Common myeloid progenitor, CD34-positive (primary cell): ENCODE measurements at regions not wholly inside any gene's neighbourhood (a gene's known extent, or its start where the extent isn't known, plus 50 kb on each side); places are given as distances from the start of the nearest gene placed in this dataset.
"Not testable (repeated sequence)": the region's sequence is repeated elsewhere in the genome, so short reads cannot be mapped to it uniquely, and the experiment has no call there.

Source experiments
- CTCF ChIA-PET: fragments of 350-600 bp; sonication (Branson Sonifier 250); formaldehyde crosslinking; loops from one replicate; lab custom pipeline; 2021; ENCODE audit warnings: antibody characterized with exemption; lab: Charles Lee
- POLR2A ChIA-PET: fragments of 350-600 bp; sonication (Branson Sonifier 250); formaldehyde crosslinking; loops from one replicate; lab custom pipeline; 2021; ENCODE audit warnings: antibody characterized with exemption; lab: Charles Lee
- DNase-seq, 3 donors: peaks; one replicate each; pipeline versions ENCODE4 v3.0.0 to v3.0.0-alpha.2; 2013
- H3K27ac ChIP-seq, 2 experiments: 1 replicate in 1 of 2; 2 replicates in 1 of 2; pipeline ENCODE4 v1.7.0; 2013; ENCODE audit warnings: inconsistent platforms in 2 of 2, low read length in 2 of 2, mild to moderate bottlenecking in 2 of 2, low read depth in 1 of 2, moderate library complexity in 1 of 2; ENCODE audit not compliant: severe bottlenecking in 2 of 2, insufficient read depth in 1 of 2, poor library complexity in 1 of 2
- H3K27me3 ChIP-seq, 5 experiments: replicated peaks in 2 of 5; 1 replicate in 3 of 5; 2 replicates in 2 of 5; pipeline versions ENCODE4 v1.6.1 to v1.7.0; 2013; ENCODE audit warnings: low read length in 4 of 5, mild to moderate bottlenecking in 2 of 5, moderate library complexity in 2 of 5, inconsistent platforms in 1 of 5; ENCODE audit not compliant: insufficient read depth in 5 of 5, control insufficient read depth in 4 of 5
- H3K36me3 ChIP-seq, 4 experiments: 1 replicate in 2 of 4; 2 replicates in 2 of 4; pipeline versions ENCODE4 v1.6.1 to v1.7.0; 2013; ENCODE audit warnings: low read length in 3 of 4, control low read depth in 1 of 4, mild to moderate bottlenecking in 1 of 4; ENCODE audit not compliant: control insufficient read depth in 4 of 4, insufficient read depth in 4 of 4
- H3K4me1 ChIP-seq, 4 experiments: 1 replicate in 3 of 4; 2 replicates in 1 of 4; pipeline versions ENCODE4 v1.6.1 to v1.7.1; 2013; ENCODE audit warnings: low read length in 3 of 4, mild to moderate bottlenecking in 3 of 4, control low read depth in 1 of 4, inconsistent platforms in 1 of 4, moderate library complexity in 1 of 4; ENCODE audit not compliant: control insufficient read depth in 4 of 4, insufficient read depth in 4 of 4; ENCODE audit errors: control extremely low read depth in 1 of 4
- H3K4me3 ChIP-seq, 7 experiments: 1 replicate in 4 of 7; 2 replicates in 3 of 7; pipeline versions ENCODE4 v1.5.1 to v1.7.0; 2013; ENCODE audit warnings: mild to moderate bottlenecking in 7 of 7, low read length in 6 of 7, moderate library complexity in 6 of 7, inconsistent platforms in 2 of 7, low read depth in 2 of 7, control low read depth in 1 of 7; ENCODE audit not compliant: insufficient read depth in 4 of 7, control insufficient read depth in 1 of 7; ENCODE audit errors: extremely low read depth in 1 of 7
- H3K9me3 ChIP-seq, 5 experiments: 1 replicate in 4 of 5; 2 replicates in 1 of 5; pipeline versions ENCODE4 v1.6.1 to v1.7.1; 2013; ENCODE audit warnings: low read length in 4 of 5, mild to moderate bottlenecking in 2 of 5, inconsistent platforms in 1 of 5, low read depth in 1 of 5, moderate library complexity in 1 of 5; ENCODE audit not compliant: control insufficient read depth in 4 of 5, insufficient read depth in 2 of 5; ENCODE audit errors: control extremely low read depth in 1 of 5
- WGBS: methylation state at CpG from one replicate; pipeline ENCODE4 v1.1.5; 2013; ENCODE audit not compliant: insufficient coverage; 5-methylcytosine and 5-hydroxymethylcytosine counted together

- POLR2A ChIA-PET, result no interaction called here
- CTCF ChIA-PET, result no interaction called here
- Histone ChIP-seq H3K36me3 (no peaks in the 10 kb centered on the region), H3K4me3 (no peak overlapping the region), H3K27ac (no peak overlapping the region), H3K4me1 (no peaks in the 10 kb centered on the region), H3K9me3 (peaks cover 5 to 20% (median 7%) of the 10 kb centered on the region in 5 experiments), H3K27me3 (no peaks in the 10 kb centered on the region)
- 100% methylated on average over 1 of the region's 1 CpG for WGBS
- DNase-seq, result no peak
Observed at GRCh38 chr5:100682625-100683024, 147.5 kb downstream of the FAM174A start.

GRCh38 chr5:100683881-100684280, 148.7 kb downstream of the FAM174A start:
- H3K9me3 ChIP-seq, result peaks cover 5 to 20% (median 7%) of the 10 kb centered on the region in 5 experiments
- CTCF ChIA-PET, result interaction anchor here (0.9 kb wide), 1 partner anchor 15 kb away, joined by 3 read pairs; no protein-coding TSS in a partner anchor
- H3K4me3 ChIP-seq, result no peak overlapping the region
- no peak overlapping the region for H3K27ac ChIP-seq
- WGBS, result 95% methylated on average over 2 of the region's 3 CpGs
- H3K27me3 ChIP-seq, result no peaks in the 10 kb centered on the region
- POLR2A ChIA-PET, result no interaction called here
- no peaks in the 10 kb centered on the region for H3K36me3 ChIP-seq
- DNase-seq, result no peak
- H3K4me1 ChIP-seq, result no peaks in the 10 kb centered on the region

- H3K27me3 ChIP-seq, H3K4me3 ChIP-seq, CTCF ChIA-PET, H3K36me3 ChIP-seq, H3K4me1 ChIP-seq, H3K27ac ChIP-seq, DNase-seq: not testable (repeated sequence)
- peaks cover 5 to 20% (median 7%) of the 10 kb centered on the region in 5 experiments for H3K9me3 ChIP-seq
- POLR2A ChIA-PET, result interaction anchor here (0.6 kb wide), 1 partner anchor 462 kb away, joined by 6 read pairs; no protein-coding TSS in a partner anchor
- WGBS, result no CpG with 5 or more reads among the region's 2 CpGs
Observed at GRCh38 chr5:100685122-100685521, 149.9 kb downstream of the FAM174A start.

GRCh38 chr5:100688834-100689233, 153.7 kb downstream of the FAM174A start:
- H3K9me3 ChIP-seq, POLR2A ChIA-PET, H3K36me3 ChIP-seq, H3K4me1 ChIP-seq, H3K27me3 ChIP-seq, H3K27ac ChIP-seq, H3K4me3 ChIP-seq, DNase-seq: not testable (repeated sequence)
- CTCF ChIA-PET, result interaction anchor here (1.7 kb wide), 1 partner anchor 9 kb away, joined by 4 read pairs; no protein-coding TSS in a partner anchor
- whole genome bisulfite sequencing, result 97% methylated on average over 20 of the region's 26 CpGs

- no peak overlapping the region for H3K27ac ChIP-seq
- no peak for DNase-seq
- no peaks in the 10 kb centered on the region for H3K9me3 ChIP-seq
- POLR2A ChIA-PET, result no interaction called here
- WGBS, result 100% methylated on average over 2 of the region's 4 CpGs
- H3K36me3 ChIP-seq, result no peaks in the 10 kb centered on the region
- H3K4me1 ChIP-seq, result no peaks in the 10 kb centered on the region
- CTCF ChIA-PET, result interaction anchor here (1.3 to 1.7 kb wide), 3 partner anchors 8 to 14 kb away, joined by 3 to 4 read pairs (median 4); no protein-coding TSS in a partner anchor
- no peaks in the 10 kb centered on the region for H3K27me3 ChIP-seq
- H3K4me3 ChIP-seq, result no peak overlapping the region
Observed at GRCh38 chr5:100690036-100690560, 154.9 kb downstream of the FAM174A start.

- Histone ChIP-seq H3K27me3 (no peaks in the 10 kb centered on the region), H3K9me3 (no peaks in the 10 kb centered on the region), H3K4me1 (no peaks in the 10 kb centered on the region), H3K4me3 (no peak overlapping the region), H3K27ac (no peak overlapping the region), H3K36me3 (no peaks in the 10 kb centered on the region)
- POLR2A ChIA-PET, result no interaction called here
- CTCF ChIA-PET, result no interaction called here
- DNase-seq, result no peak
Observed at GRCh38 chr5:100691085-100691484, 155.9 kb downstream of the FAM174A start.

GRCh38 chr5:100691548-100691947, 156.4 kb downstream of the FAM174A start:
- CTCF ChIA-PET, result no interaction called here
- no peak overlapping the region for H3K4me3 ChIP-seq
- no peaks in the 10 kb centered on the region for H3K4me1 ChIP-seq
- no CpG with 5 or more reads among the region's 1 CpG for WGBS
- no peak for DNase-seq
- no peaks in the 10 kb centered on the region for H3K36me3 ChIP-seq
- H3K9me3 ChIP-seq, result no peaks in the 10 kb centered on the region
- H3K27ac ChIP-seq, result no peak overlapping the region
- POLR2A ChIA-PET, result no interaction called here
- H3K27me3 ChIP-seq, result no peaks in the 10 kb centered on the region
